Activated CD4-positive, alpha-beta T cell treated with anti-CD3 and anti-CD28 coated beads, Interleukin-2, amount 50 U/mL, for 16 hours (primary cell): ENCODE measurements at regions not wholly inside any gene's neighbourhood (a gene's known extent, or its start where the extent isn't known, plus 50 kb on each side); places are given as distances from the start of the nearest gene placed in this dataset.
"Not testable (repeated sequence)": the region's sequence is repeated elsewhere in the genome, so short reads cannot be mapped to it uniquely, and the experiment has no call there.

Source experiments
- DNase-seq: peaks from one replicate; pipeline ENCODE4 v3.0.0-alpha.2; 2020

DNA sequence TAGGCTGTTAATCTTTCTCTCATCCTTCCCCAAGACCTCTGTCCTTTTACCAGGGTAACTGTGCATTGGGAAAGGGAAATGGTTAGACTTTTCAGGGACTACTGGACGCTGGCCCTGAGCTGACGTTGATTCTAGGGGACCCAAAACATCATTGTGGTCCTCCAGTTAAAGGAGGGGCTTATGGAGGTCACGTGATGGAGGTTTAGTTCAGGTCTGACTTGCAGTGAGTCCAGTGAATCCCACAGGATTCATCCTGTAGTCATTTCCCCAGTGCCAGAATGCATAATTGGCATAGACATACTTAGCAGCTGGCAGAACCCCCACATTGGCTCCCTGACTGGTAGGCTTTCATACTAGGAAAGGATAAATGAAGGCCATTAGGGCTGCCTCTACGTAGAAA, 246.3 kb downstream of the KCNE4 start:
- DNase-seq: not testable (repeated sequence)

DNA sequence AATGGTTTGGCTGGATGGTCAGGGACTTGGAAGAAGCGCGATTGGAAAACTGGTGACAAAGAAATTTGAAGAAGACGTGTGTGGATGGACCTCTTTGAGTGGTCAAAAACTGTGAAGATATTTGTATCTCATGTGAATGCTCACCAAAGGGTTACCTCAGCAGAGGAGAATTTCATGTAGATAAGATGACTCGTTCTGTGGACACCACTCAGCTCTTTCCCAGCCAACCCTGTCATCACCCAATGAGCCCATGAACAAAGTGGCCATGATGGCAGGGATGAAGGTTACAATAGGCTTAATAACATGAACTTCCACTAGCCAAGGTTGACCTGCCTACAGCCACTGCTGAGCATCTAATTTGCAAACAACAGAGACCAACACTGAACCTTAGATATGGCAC, 248.3 kb downstream of the KCNE4 start:
- DNase-seq: no peak

DNA sequence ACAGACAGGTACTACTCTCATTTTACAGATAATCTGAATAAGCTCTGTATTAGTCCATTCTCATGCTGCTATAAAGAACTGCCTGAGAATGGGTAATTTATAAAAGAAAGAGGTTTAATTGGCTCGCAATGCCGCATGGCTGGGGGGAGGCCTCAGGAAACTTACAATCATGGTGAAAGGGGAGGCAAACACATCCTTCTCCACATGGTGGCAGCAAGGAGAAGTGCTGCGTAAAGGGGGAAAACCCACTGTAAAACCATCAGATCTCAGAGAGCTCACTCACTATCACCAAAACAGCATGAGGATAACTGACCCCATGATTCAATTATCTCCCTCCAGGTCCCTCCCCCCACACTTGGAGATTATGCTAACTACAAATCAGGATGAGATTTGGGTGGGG, 254.4 kb downstream of the KCNE4 start:
- DNase-seq: peak; percentile 5

- no peak for DNase-seq
Measured at GRCh38 chr2:223311889-223312680, 260.1 kb downstream of the KCNE4 start.

DNA sequence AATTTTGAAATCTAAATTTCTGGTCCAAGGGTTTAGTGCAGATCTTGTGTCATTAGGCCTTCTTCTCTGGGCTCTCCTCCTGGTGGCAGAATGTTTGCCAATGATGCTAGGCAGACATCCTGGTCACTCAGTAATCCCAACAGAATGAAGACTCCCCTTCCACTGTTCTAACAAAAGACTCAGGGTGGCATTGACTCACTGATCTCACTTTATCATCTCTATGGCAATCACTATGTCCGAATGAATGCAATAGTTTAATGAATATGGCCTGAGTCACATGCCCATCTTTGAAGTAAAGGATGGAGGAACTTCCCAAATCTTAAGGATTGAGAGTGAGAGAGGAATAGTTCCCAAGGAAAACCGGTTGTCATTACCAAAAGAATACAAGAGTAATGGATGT, 261.1 kb downstream of the KCNE4 start:
- no peak for DNase-seq

DNA sequence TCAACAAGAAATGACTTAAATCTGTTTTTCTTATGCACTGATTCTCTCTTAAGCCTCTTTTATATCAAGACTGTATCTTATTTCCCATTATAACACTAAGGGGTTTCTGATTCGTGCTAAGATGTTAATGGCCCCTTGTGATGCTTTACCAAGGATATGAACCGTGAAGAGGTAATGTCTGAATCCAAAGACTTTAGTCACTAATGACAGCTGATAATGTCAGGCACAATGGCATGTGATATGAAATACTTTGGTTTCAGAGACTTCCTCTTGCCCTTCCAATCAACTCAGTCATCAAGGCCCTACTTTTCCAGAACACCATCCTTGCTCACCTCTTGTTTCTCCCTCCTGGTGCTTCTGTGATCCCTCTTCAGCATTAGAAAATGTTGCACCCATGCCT, 262.8 kb downstream of the KCNE4 start:
- DNase-seq: no peak

- no peak for DNase-seq
Measured at GRCh38 chr2:223315813-223316212, 263.8 kb downstream of the KCNE4 start.

DNA sequence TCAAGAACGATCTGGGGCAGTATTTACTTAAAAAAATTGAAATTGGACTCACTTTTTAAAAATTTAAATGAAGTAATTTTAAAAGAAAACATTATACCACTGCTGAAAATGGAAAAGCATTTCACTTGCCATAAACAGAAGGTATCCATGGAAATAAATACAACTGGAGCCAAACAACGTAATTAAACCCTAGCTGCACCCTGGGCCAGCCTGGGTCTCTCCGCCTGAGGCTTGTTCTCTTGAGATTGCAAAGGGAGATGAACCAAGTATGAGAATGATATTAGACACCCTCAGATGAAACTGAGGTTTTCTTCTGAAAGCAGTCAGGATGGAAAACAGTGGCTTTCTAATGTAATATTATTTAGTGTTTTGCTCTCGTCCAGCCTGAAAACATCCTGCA, 264.4 kb downstream of the KCNE4 start:
- no peak for DNase-seq

DNA sequence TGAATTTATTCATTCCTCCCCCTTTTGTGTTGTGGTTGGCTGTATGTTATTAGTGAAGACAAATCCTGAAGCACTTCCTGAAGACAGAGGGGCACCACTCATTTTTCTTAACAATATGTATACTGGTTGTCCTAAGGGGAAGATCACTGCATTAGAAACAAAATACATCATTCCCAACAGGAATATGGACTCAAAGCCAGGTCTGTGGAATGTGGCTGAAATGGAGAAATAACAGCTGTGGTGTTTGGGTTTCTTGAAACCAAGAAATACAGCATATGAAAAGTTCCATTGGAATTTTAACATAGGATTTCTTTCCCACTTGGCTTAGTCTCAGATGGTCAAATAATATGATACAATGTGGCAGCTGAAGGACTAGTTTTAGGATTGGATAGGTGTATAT, 267.6 kb downstream of the KCNE4 start:
- DNase-seq: no peak

GRCh38 chr2:223324402-223324801, 272.4 kb downstream of the KCNE4 start:
- DNase-seq: no peak

DNA sequence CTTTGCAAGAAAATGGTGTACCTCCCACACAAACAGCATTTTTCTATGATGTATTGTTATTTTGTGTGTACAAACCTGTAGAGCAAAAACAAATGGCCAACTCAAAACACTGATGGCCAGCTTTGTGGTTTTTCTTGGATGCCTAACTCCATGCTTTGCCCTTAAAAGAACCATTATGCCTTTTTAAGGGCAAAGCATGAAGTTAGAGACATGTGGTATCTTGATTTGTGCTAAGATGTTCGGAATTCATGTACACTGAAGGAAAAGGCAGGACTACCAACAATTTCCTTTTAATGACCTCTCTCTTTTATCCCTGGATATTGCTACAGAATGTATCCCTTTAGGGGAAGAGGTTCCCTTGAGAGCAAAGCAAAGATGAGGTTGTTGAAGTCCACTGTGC, 273.6 kb downstream of the SCG2 start:
- no peak for DNase-seq

- not testable (repeated sequence) for DNase-seq
Measured at GRCh38 chr2:223330747-223331146, 271.4 kb downstream of the SCG2 start.

- no peak for DNase-seq
Measured at GRCh38 chr2:223338016-223338415, 264.1 kb downstream of the SCG2 start.

DNA sequence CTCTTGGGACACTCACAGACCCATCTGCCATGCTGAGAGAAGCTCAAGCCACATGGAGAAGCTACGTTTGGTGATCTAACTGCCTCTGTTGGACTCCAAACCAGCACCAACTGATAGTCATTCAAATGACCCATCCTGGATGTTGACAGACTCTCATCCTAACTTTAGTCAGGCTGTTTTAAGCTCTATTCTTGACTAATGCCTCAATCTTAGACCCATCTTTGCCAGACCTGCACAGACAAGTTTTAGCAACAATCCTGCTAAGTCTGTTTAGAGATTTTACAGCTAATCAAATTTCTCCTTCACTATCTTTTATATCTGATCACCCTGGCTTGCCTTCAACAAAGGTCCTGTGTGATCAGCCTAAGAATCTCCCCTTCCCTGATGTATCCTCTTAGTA, 245.1 kb downstream of the SCG2 start:
- DNase-seq: no peak

- DNase-seq: no peak
Measured at GRCh38 chr2:223363085-223363484, 239.1 kb downstream of the SCG2 start.

DNA sequence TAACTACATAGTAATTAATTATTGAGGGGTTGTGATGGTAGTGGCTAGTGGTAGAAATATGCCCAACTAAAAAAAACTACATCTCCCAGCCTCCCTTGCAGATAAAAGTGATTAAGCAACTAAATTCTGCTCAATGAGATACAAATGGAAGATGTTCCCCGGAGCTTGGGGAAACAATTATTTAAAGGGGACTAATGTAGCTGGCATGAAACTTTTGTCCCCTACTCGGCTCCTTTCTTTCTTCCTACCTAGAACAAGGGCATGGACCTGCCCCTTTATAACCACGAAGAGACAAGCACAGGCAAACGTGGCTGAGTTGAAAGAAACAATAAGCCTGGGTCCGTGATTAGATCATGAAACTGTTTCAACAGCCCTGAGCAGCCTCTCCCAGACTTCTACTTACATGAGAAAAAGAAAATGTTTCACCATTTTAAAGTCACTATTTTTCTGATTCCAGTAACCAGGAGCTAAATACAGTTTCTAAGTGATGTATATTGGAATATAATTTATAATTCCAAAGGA, 236.9 kb downstream of the SCG2 start:
- DNase-seq: no peak

DNA sequence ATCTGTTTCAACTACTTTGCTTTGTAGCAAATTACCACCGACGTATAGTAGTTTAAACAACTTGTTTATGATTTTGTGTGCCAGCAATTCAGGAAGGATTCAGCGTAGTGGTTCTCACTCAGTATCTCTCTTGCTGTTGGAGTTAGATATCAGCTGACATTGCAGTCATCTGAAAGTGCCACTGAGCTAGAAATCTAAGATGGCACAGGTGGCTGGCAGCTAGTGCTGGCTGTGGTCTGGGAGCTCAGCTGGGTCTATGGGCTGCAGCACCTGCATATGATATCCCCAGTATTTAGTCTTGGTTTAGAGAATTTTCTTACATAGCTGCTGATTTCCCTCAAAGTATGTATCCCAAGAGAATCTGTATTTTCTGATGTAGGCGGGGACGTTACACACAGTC, 235.6 kb downstream of the SCG2 start:
- no peak for DNase-seq

GRCh38 chr2:223368481-223368880, 233.7 kb downstream of the SCG2 start:
- DNase-seq: no peak

DNA sequence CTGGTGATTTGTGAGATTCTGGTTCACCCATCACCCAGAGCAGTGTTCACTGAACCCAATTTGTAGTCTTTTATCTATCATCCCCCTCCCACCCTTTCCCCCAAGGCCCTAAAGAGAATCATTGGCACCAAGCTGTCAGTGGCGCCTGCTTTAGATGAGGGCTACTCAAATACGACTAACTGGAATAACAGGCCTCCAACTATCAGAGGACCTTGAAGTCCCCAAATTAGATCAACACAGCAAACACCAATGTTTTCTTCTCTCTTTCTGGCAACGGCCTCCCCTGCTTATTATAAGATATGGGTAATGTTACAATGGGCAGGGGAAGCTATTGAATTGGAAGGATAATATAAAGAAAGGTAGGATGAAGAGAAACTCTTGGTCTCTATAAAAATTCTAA, 232.3 kb downstream of the SCG2 start:
- DNase-seq: no peak

DNA sequence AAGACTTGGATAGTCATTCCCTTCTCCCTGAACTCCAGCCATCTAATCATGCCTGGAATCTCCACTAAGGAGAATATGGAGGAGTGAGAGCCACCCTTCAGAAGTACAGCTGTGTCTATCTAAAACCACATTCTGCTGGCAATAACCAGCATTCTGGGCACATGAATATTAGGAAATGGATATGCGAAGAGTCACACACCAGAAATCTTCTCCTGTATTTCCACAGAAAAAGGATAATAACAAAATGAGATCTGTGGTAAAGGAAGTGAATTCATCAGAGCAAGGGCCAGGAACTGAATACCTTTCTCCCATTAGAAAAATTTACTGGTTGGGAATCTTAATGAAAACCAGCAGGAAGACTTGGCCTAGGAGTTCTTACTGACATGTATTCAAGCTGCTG, 218.8 kb downstream of the SCG2 start:
- DNase-seq: no peak

DNA sequence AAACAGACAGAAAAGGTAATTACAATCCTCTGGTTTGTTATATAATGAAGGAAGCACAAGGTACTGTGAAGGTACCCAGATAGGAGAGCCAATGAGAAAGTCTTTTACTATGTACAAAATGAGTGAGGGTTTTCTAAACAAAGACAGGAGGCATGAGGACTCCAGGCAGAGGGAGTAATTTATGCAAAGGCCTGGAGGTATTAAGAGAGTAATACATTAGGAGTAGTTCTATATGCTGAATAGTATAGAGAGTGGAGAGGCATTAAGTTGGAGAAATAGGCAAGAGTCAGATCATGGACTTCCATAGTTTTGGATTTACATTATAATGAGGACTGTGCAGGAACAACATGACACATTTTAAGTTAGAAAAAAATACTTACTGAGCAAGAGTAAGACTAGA, 216.0 kb downstream of the SCG2 start:
- DNase-seq: no peak

- DNase-seq: no peak
Measured at GRCh38 chr2:223386984-223387383, 215.2 kb downstream of the SCG2 start.

GRCh38 chr2:223389624-223390023, 212.5 kb downstream of the SCG2 start:
- no peak for DNase-seq

DNA sequence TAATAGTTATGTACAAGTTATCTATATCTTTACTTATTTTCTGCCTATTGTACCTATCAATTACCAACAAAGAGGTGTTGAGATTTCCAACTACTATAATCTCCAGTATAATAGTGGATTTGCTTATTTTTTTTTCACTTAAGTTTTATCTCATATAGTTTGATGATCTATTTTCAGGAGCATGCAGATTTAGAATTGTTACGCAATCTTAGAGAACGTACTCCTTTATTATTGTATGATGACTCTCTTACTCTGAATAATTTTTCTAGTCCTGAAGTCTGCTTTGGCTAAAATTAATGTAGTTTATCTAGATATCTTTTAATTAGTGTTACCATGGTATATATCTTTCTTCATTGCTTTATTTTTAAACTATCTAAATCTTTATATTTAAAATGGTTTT, 205.2 kb downstream of the SCG2 start:
- DNase-seq: no peak

GRCh38 chr2:223399357-223399957, 202.7 kb downstream of the SCG2 start:
- DNase-seq: no peak
